Dermis microvascular lymphatic vessel endothelial cell (primary cell): ENCODE measurements at regions not wholly inside any gene's neighbourhood (a gene's known extent, or its start where the extent isn't known, plus 50 kb on each side); places are given as distances from the start of the nearest gene placed in this dataset.

ENCODE experiments used
- DNase-seq, 2 donors: peaks; one replicate each; pipeline versions ENCODE4 v3.0.0 to v3.0.0-alpha.2; 2010; ENCODE audit warnings: low read depth in 2 of 2

DNA sequence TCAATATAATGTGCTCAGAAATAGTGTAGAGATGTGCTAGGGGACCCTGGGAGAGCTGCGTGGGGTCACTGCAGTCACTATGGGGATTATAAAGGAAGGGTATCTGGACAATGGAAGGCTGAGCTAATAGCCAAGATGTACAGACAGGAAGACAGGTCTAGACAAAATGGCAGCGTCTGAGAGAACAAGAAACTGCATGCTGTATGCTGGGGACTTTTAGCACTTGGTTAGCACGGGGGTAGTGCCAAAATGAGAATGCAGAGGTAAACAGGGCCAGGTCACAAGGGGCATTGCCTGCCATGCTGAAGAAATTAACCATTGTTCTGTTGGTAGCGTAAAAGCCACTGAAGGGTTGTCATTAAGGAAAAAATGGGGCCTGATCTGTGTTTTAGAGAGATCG, 308.2 kb downstream of the EMP1 start:
- no peak for DNase-seq

DNA sequence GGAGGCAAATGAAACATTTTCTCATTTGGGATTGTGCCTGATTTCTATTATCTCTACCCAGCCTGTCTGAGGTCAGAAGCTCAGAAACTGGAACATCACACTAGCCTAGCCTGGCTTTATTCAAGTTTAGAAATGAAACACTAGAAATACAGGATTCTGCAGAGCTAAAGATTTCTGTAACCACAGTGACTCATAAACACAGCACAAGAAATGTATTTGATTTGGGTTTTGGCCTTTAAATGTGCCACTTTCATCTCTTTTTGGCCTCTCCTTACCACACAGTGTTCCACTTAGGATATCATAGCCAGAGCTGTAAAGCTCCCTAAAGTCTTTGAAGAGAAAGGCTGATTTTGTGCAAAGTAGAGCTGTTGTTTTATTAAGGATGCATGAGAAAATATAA, 307.5 kb downstream of the EMP1 start:
- DNase-seq, result no peak

DNA sequence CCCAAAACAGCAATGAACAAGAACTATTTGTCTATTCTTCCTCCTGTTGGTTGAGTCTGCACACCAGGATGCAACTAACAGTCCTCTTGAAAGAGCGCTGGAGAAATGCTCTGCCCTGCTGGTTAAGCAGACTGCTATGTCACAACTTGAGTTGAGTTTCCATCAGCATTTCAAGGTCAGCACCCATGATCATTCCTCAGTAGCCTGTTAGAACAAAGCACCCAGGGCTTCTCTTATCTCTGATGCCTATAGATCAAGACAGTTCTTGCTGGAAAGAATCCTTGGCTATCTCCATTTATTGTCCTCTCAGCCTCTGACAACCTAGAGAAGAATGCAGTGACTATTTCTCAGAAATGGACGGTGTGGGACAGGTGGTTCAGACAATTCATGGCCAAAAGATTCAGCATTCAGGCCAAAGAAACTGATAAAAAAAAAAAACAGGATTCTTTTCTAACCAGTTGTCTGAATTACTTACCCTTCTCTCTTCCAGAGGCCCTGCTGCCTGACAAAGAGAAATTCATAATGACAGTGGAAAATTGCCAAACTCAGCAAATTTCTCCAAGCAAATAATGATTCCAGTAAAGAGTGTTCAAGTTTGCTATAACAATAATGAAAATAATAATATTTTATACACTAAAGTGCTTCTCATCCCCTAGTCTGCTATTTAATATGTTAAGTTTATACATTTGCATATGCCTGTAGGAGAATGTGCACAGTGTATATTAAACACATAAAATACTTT, 306.7 kb downstream of the EMP1 start:
- DNase-seq, result no peak

DNA sequence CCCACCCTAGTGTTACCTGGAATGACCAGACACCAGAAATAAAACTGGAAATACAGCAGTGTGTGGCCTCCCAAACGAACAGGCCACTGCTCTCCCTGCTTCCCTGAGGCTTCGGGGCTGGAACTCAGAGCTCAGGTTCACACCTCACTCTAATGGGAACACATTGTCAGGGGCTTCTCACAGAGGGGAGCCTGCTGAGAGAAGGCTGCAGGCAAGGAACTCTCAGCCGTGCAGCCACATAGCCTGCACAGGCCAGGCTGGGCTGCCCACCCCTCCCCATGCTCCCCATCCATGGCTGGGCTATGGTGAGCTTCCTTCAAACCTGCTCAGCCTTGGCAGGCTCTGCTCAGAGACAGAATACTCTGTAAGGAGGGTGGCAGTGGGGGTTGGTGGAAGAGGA, 302.5 kb downstream of the EMP1 start:
- no peak for DNase-seq

DNA sequence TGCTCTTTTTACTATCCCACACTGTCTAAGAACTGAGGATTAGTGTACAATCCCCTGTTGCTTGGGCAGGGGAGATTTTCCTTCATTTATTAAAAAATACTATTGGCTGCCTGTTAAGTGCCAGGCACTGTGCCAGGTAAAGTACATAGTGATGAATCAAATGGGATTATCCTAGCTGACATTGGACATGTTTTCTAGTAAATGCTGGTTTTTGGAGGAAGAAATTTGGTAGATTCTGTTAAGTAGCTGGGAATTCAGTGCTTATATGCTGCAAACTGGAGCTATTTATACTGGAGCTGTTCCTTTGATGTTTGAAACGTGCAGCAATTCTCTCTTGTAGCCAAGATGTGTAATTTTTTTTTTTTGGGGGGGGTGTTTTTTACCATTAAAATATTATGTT, 299.6 kb downstream of the EMP1 start:
- DNase-seq, result no peak

DNA sequence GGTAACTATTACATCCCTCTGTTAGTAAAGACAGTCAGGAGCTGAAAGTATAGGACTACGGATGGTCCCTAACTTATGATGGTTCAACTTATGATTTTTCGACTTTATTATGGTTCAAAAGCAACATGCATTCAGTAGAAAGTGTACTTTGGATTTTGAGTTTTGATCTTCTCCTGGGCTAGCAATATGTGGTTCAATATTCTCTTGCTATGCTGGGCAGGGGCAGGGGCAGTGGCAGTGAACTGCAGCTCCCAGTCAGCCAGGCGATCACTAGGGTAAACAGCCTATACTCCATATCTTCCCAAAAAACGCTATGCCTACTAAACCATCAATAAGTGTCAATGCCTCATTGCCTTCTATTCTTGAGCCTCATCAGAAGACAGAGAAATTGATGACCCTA, 292.7 kb downstream of the EMP1 start:
- no peak for DNase-seq

DNA sequence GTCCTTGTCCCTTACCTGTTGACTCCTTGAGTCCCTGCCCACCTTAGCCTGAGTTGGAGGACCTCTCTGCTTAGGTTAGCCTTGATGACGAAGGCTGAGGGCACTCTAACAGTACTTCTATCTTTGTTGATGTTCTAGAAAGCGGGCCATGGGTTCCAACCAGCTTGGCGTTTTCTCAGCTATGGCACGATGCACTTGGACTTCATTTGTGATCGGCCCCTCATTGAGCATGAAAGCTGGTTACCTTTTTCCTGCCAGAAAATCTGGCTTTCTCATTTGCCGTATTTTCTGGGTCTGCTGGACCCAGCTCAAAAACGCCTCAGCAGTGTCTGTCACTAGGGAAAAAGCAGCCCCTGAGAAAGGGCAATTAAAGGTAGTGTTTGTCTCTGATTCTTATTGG, 290.8 kb downstream of the EMP1 start:
- no peak for DNase-seq

DNA sequence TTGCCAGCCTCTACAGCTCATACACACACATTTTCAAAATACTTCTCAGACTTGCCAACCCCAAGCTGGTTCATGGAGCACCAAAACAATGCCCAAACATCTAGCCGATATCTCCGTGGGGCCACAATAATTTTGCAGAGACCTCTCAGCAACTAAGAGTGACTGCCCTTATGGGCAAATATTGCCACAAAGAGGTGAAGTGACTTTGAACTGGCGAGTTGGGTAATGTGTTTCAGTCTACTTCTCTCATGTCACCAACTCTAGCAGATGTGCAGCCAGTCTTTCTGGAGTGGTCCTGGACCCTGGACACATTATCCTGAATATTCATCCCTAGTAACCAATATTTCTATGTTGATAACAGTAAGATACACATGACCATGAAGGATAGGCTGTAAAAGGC, 290.3 kb downstream of the EMP1 start:
- DNase-seq, result no peak

DNA sequence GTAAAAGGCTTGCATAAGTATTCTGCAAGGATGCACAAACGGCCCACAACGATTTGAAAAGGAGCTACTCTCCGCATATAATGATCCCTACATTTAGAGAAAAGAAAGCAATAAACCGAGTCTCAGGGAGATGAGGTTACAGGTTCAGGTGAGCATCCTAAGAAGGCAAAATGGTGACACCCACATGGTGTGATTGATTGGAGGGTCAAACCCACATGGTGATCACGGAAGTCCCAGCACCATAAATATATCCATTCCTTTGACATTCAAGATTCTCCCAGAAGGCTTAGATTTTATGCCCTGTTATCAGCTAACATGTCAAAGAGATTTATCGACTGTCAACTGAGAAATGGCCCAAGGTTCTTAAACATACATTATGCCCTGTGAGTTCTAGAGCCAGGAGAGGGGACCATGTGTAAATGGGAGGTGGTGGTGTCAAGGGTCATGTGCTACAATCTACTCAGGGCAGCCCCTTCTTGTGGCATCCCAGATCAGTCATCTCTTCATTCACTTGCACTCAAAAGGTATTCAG, 282.2 kb downstream of the EMP1 start:
- no peak for DNase-seq

DNA sequence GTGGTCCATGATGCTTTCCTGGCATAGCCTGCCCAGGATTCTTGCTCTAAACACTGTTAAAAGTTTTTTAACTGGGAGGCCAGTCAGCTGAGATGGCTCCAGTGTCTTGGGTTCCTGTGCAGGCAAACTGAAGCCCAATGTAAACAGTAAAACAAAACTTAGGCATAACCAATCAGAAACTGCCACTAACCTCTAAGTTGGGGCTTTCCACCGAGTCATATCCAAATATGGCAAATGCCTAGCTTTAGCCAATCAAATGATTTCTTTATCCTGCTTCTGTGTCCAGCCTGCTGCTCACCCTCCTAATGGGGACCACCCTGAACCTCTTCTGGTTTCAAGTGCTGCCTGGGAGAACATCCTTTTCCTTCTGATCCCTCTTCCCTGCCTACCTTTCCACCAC, 277.9 kb downstream of the EMP1 start:
- no peak for DNase-seq

DNA sequence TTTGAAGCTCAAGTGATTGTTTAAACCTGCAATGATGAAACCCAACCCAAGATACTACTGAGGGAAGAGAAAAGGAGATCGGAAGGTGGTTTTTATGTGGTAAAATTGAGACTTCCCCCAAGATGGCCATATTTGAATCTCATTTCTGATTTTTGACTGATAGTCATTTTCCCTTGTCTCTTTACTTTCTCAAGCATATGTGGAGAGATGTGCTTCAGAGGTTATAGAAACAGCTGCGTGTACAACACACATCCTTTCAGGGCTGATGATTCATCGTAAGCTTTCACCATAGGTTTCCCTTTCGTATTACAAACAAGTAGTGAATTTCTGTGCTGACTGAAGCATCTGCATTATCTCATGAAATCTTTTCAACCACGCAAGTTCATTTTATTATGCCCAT, 276.2 kb downstream of the EMP1 start:
- no peak for DNase-seq

DNA sequence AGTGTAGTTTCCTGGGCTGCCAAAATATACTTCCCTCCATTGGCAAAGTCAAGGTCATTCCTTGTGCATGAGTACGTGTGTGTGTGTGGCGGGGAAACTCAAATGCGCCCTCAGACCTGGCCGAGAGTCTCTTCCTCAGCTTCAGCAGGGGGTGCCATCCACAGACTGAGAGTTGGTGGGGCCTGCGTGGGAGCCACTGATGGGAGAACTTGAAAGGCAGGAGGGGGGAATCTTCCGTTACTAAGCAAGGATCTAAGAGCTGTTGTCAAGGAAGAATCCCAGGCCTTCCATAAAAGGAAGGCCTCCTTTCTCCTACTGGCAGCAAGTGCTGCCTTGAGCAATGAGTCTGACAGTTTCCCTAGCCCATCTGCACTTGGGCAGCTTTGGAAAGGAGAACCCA, 274.9 kb downstream of the EMP1 start:
- no peak for DNase-seq

DNA sequence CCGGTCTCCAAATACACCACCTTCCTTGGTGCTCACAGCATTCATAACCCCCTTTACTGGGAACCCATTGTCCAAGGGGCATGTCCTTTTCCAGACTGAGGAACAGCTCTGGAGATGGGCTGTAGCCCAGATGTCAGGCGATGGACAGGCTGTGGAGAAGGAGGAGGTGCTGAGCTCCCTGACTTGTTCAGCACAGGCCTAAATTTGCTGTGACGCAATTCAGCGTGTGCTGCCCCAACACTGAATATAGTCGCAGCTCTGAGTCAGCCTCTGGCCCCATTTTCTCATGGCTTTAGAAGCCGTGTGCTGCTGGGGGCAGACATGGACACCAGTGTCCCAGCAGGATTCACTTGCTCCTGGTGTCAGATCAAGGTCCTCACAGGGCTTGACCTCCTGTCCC, 269.1 kb downstream of the EMP1 start:
- DNase-seq, result no peak

DNA sequence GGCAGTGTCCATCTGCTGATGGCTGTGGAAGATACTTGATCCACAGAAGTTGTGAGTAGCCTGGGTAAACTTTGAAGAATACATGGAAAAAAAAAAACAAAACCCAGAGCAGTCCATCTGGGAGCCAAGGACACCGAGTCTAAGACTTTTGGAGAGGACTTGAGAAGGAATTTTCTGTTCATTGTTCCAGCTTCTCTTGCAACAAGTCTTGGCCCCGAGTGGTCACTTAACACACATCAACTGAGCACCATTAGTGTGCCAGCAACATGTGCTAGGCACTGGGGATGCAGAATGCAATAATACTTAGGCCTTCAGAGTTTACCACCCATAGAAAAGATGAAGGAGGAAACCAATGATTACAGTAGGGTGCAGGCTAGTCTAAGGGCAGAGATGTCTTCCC, 266.7 kb downstream of the EMP1 start:
- no peak for DNase-seq

DNA sequence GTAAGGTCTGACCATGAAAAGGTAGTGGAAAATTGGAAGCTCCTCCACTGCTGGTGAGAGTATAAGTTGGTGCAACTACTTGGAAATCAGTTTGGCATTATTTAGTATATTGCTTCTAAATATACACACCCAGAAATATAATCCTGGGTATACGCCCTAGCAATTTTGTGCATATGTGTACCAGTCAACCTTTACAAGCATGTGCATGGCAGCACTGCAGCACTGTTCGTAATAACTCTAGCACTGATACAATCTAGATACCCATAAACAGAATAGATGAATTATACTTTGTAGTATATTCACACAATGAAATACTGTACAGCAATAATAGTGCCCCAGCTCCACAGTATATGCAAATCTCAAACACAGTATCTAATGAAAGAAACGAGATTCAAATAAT, 265.9 kb downstream of the EMP1 start:
- no peak for DNase-seq

DNA sequence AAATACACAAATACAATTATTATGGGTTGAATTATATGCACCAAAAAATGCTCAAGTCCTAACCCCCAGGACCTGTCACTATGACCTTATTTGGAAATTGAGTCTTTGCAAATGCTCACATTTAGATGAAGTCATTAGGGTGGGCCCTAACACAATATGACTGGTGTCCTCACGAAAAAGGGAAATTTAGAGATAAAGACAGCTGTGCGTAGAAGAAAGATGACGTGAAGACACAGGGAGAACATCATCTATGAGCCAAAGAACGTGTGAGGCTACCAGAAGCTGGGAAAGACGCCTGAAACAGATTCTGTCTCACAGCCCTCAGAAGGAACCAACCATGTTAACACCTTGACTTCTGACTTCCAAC, 259.2 kb downstream of the EMP1 start:
- no peak for DNase-seq

DNA sequence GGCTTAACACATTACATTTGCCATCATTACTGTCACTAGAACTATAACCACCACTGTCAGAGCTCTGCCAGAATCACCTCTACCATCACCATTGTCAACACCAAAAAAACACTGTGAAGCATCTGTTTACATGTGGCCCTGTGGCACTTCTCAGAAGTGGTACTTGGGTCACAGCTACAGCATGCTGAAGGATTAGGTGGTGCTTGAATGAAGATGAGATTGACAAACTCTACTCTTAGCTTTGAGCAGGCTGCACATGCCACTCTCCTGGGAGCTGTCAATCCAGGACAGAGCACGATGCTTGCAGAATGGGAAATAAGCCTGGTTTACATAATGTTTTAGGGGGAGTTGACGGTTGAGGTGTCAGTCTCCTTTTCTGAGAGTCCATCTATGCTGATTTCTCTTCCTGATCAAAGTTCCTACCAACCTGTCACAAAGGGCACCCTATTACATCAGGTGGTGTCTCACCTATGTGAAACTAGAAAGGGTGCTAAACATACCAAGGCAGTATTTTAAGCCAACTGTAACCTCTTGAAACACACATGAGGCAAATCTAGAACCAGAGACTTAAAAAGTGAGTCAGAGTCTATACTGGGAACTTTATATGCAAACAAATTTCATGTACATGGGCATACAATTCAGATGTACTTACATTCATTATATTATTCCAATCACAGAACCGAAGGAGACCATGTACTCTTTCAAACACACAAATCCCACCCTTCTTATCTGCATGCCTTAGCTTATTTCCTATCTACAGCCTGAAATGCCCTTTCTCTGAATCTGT, 258.7 kb downstream of the EMP1 start:
- no peak for DNase-seq

DNA sequence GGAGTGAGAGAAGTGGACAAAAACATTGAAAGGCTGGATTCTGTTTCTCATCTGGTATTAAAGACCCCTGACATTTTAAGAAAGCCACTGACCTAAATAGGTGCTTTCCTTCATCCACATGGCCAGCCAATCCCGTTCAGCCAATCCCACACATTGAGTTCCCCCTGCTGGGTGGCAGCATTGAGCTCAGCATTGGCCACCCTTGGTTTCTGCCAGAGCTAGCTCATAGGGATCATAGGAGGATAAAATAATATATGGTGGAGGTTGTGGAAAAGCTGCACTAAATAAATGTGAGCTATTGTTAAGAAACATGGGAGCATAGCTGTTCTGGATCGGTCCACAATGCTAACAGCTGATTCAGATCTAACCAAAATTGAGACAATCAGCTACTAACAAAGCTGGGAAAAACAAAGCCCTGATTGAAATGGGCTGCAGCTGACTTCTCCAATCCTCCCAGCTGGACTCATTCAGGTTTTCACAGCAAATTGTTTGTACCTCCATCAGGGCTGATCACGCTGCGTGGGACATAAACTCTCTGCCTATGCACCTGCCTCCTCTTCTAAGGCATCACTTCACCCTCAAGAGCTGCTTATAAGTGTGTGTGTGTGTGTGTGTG, 256.5 kb downstream of the EMP1 start:
- DNase-seq, result no peak

DNA sequence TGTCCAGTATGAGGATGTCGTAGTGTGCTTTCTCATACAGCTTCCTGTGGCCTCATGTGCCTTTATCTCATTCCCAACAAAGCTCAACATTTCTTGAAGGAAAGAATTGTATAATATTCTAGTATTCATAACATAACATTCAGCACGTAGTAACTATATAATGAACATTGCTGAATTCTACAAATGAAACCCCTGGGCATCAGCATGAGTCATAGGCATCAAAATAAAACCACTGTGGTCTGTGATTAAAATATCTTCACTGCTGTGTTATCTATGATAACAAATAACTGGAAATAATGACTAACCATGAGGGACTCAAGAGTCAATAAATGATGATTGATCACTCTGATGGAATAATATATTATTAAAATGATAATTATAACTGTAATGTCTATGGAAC, 255.2 kb downstream of the EMP1 start:
- no peak for DNase-seq

DNA sequence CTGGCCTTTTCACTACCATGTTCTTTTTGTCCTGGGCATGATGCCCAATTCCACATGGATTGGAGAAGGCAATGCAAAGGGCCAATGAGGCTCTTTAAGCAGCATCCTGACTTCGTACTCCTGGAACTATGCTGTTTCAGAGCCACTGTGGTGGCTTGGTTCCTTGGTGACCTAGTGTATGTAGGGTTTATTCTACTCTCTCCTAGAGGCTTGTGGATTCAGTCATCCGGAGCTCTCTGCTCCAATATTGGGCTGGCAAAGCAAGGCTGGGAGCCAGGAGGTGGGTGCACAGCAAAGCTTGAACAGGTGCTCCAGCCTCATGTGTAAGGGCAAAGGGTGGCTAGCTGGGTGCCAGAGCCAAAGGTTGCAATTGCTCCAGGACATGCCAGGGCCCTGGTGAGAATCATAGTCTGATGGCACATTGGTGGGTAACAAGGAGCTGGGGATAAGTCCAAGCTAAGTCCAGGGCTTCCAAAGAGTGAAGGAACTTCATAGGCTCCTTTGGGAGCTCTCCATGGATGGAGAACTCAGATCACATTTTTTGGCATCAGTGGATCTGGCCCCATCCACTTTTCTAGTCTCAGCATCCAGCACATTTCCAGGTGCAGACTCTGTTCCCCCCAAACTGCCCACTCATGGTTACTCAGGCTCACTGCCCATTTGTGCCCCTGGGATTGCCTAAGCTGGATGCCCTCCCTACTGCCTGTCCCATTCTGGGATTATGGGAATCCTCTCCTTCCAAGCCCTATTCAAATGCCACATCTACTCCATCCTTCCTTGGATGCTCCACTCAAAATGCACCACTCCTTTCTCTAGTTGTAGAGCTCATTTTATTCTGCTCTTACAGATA, 253.9 kb downstream of the EMP1 start:
- DNase-seq, result no peak

DNA sequence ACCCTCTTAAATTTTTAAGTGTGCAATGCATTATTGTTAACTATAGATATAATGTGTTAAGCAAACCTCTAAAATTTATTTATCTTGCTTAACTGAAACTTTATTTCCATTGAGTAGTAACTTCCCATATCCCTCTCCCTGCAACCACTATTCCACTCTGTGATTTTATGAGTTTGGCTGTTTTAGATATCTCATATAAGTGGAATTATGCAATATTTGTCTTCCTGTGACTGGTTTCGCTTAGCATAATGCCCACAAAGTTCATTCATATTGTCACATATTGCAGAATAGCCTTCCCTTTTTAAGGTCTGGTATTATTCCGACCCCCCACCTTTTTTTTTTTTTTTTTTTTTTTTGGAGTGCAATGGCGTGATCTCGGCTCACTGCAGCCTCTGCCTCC, 247.6 kb downstream of the EMP1 start:
- no peak for DNase-seq

DNA sequence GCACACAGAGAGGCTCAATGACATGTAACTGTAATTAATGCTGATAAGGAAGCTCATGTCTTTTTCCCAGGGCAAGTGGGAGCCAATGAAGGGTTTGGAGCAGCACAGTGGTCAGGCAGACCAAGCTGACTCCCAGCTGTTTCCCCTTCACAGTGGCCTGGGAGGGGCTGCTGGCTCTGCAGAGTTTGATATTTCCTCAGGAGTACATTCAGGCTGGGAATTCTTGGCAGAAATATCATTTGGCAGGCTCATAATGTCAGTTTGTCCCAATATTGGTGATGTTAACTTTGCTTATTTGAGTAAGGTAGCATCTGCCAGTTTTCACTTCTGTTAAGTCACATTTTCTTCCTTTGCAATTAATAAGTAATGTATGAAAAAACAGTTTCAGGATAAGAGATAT, 247.0 kb downstream of the EMP1 start:
- no peak for DNase-seq
